H9 (cell line): ENCODE measurements at regions not wholly inside any gene's neighbourhood (a gene's known extent, or its start where the extent isn't known, plus 50 kb on each side); places are given as distances from the start of the nearest gene placed in this dataset.
A peak's percentile ranks its signal among the peaks of the same experiment; 100 is the strongest.

Experiments
- DNase-seq: peaks from one replicate; pipeline ENCODE4 v3.0.0-alpha.2; 2017
- H2AFZ ChIP-seq: one replicate; pipeline ENCODE4 v1.6.1; 2013; ENCODE audit warnings: mild to moderate bottlenecking, low read length, control low read depth, moderate library complexity
- H2AK5ac ChIP-seq: 2 replicates; pipeline ENCODE4 v1.6.1; 2013; ENCODE audit warnings: low read length, control low read depth, mixed read lengths; ENCODE audit not compliant: insufficient read length
- H2BK120ac ChIP-seq: one replicate; pipeline ENCODE4 v1.6.1; 2013; ENCODE audit warnings: low read depth, mild to moderate bottlenecking, low read length, control low read depth, inconsistent platforms; ENCODE audit not compliant: poor library complexity, severe bottlenecking
- H2BK12ac ChIP-seq: 2 replicates; pipeline ENCODE4 v1.6.1; 2013; ENCODE audit warnings: low read length, control low read depth, mixed read lengths, low read depth; ENCODE audit not compliant: insufficient read length
- H2BK15ac ChIP-seq: 2 replicates; pipeline ENCODE4 v1.6.1; 2013; ENCODE audit warnings: low read depth, low read length, control low read depth
- H2BK20ac ChIP-seq: one replicate; pipeline ENCODE4 v1.6.1; 2013; ENCODE audit warnings: low read depth, mild to moderate bottlenecking, low read length, control low read depth, inconsistent platforms; ENCODE audit not compliant: poor library complexity, severe bottlenecking
- H2BK5ac ChIP-seq: 2 replicates; pipeline ENCODE4 v1.6.1; 2013; ENCODE audit warnings: low read length, control low read depth, mixed read lengths; ENCODE audit not compliant: insufficient read length
- H3K14ac ChIP-seq: 2 replicates; pipeline ENCODE4 v1.6.1; 2013; ENCODE audit warnings: low read length, control low read depth; ENCODE audit not compliant: insufficient read depth
- H3K18ac ChIP-seq: 2 replicates; pipeline ENCODE4 v1.6.1; 2013; ENCODE audit warnings: low read depth, mild to moderate bottlenecking, mixed read lengths, low read length, control low read depth; ENCODE audit not compliant: insufficient read length
- H3K23ac ChIP-seq: 2 replicates; pipeline ENCODE4 v1.6.1; 2013; ENCODE audit warnings: low read length, control low read depth, mixed read lengths, low read depth; ENCODE audit not compliant: insufficient read length
- H3K23me2 ChIP-seq: 2 replicates; pipeline ENCODE4 v1.6.1; 2013; ENCODE audit warnings: low read depth, mild to moderate bottlenecking, mixed read lengths, low read length, control low read depth; ENCODE audit not compliant: insufficient read length, poor library complexity, severe bottlenecking
- H3K27ac ChIP-seq: 2 replicates; pipeline ENCODE4 v1.5.1; 2013; ENCODE audit warnings: low read length, control low read depth, mixed read lengths, low read depth; ENCODE audit not compliant: insufficient read length
- H3K27me3 ChIP-seq: 2 replicates; pipeline ENCODE4 v1.6.1; 2013; ENCODE audit warnings: low read length, control low read depth, inconsistent platforms; ENCODE audit not compliant: insufficient read depth
- H3K4ac ChIP-seq: 2 replicates; pipeline ENCODE4 v1.6.1; 2013; ENCODE audit warnings: low read depth, mild to moderate bottlenecking, control low read depth, inconsistent platforms, low read length, moderate library complexity
- H3K4me1 ChIP-seq: 2 replicates; pipeline ENCODE4 v1.6.1; 2013; ENCODE audit warnings: low read length, control low read depth, inconsistent platforms; ENCODE audit not compliant: insufficient read depth
- H3K4me2 ChIP-seq: 2 replicates; pipeline ENCODE4 v1.6.1; 2013; ENCODE audit warnings: low read length, control low read depth, mixed read lengths; ENCODE audit not compliant: insufficient read length, insufficient read depth
- H3K56ac ChIP-seq: 2 replicates; pipeline ENCODE4 v1.6.1; 2013; ENCODE audit warnings: low read depth, mild to moderate bottlenecking, mixed read lengths, low read length, control low read depth; ENCODE audit not compliant: insufficient read length
- H3K79me1 ChIP-seq: 2 replicates; pipeline ENCODE4 v1.6.1; 2013; ENCODE audit warnings: low read depth, mild to moderate bottlenecking, moderate library complexity, low read length, control low read depth, inconsistent platforms; ENCODE audit not compliant: insufficient read depth, poor library complexity, severe bottlenecking
- H3K79me2 ChIP-seq: 2 replicates; pipeline ENCODE4 v1.6.1; 2013; ENCODE audit warnings: low read length, control low read depth, inconsistent platforms; ENCODE audit not compliant: insufficient read depth
- H3K9ac ChIP-seq: 2 replicates; pipeline ENCODE4 v1.6.1; 2013; ENCODE audit warnings: low read length, control low read depth, mixed read lengths; ENCODE audit not compliant: insufficient read length; ENCODE audit errors: extremely low read depth
- H3K9me3 ChIP-seq: one replicate; pipeline ENCODE4 v1.6.1; 2013; ENCODE audit warnings: low read depth, low read length, inconsistent platforms; ENCODE audit not compliant: control insufficient read depth
- H3T11ph ChIP-seq: one replicate; pipeline ENCODE4 v1.6.1; 2013; ENCODE audit warnings: mild to moderate bottlenecking, low read length, control low read depth, inconsistent platforms
- H4K20me1 ChIP-seq: one replicate; pipeline ENCODE4 v1.6.1; 2013; ENCODE audit not compliant: control insufficient read depth, insufficient read length, insufficient read depth
- H4K5ac ChIP-seq: 2 replicates; pipeline ENCODE4 v1.6.1; 2013; ENCODE audit warnings: low read depth, mild to moderate bottlenecking, mixed read lengths, low read length, control low read depth; ENCODE audit not compliant: insufficient read length
- H4K8ac ChIP-seq: replicated peaks from 2 replicates; pipeline ENCODE4 v1.6.1; 2013; ENCODE audit warnings: low read length, control low read depth, mixed read lengths, low read depth; ENCODE audit not compliant: insufficient read length
- H4K91ac ChIP-seq: 2 replicates; pipeline ENCODE4 v1.6.1; 2013; ENCODE audit warnings: low read depth, mild to moderate bottlenecking, moderate library complexity, mixed read lengths, low read length, control low read depth; ENCODE audit not compliant: insufficient read length
- H3K27ac Mint-ChIP-seq, 3 experiments: 2 replicates in 2 of 3; 3 replicates in 1 of 3; pipeline ENCODE4 v1.8.0; 2020 to 2021; ENCODE audit warnings: mixed read lengths in 3 of 3, mild to moderate bottlenecking in 1 of 3, moderate library complexity in 1 of 3
- H3K27me3 Mint-ChIP-seq: 2 replicates; pipeline ENCODE4 v1.8.0; 2021; ENCODE audit warnings: low read depth, mild to moderate bottlenecking, moderate library complexity, mixed read lengths
- H3K36me3 Mint-ChIP-seq, 3 experiments: 2 replicates in 2 of 3; 3 replicates in 1 of 3; pipeline ENCODE4 v1.8.0; 2020 to 2021; ENCODE audit warnings: low read depth in 3 of 3, mixed read lengths in 3 of 3; ENCODE audit not compliant: insufficient read depth in 1 of 3
- H3K4me1 Mint-ChIP-seq, 2 experiments: 2 replicates each; pipeline ENCODE4 v1.8.0; 2020; ENCODE audit warnings: mixed read lengths in 2 of 2
- H3K4me3 Mint-ChIP-seq, 2 experiments: 2 replicates in 1 of 2; 3 replicates in 1 of 2; pipeline ENCODE4 v1.8.0; 2020 to 2021; ENCODE audit warnings: mild to moderate bottlenecking in 2 of 2, mixed read lengths in 2 of 2, moderate library complexity in 1 of 2
- H3K9me3 Mint-ChIP-seq, 2 experiments: 2 replicates in 1 of 2; 3 replicates in 1 of 2; pipeline ENCODE4 v1.8.0; 2020; ENCODE audit warnings: mild to moderate bottlenecking in 2 of 2, mixed read lengths in 2 of 2, moderate library complexity in 1 of 2
- CTCF ChIP-seq: fragments of 200-600 bp; sonication (generic); conservative IDR thresholded peaks from 3 replicates; pipeline ENCODE4 v1.8.0; 2021; ENCODE audit warnings: antibody characterized with exemption, mild to moderate bottlenecking
- WGBS: extraction: QIAGEN DNeasy Blood & Tissue Kit; methylation state at CpG from one replicate; pipeline ENCODE4 v1.1.7; 2013; ENCODE audit warnings: missing lambda C conversion rate, low lambda C conversion rate, mixed read lengths; ENCODE audit not compliant: insufficient read length; ENCODE audit errors: extremely low coverage; 5-methylcytosine and 5-hydroxymethylcytosine counted together

- H3K9me3 Mint-ChIP-seq = peaks cover 14 to 16% of the 10 kb centered on the region in 2 experiments
- Histone ChIP-seq H4K5ac (no peak overlapping the region), H2BK15ac (no peak overlapping the region), H3T11ph (no peak overlapping the region), H4K91ac (no peak overlapping the region), H3K23me2 (peaks cover 6% of the 10 kb centered on the region), H3K56ac (no peak overlapping the region), H3K79me2 (no peaks in the 10 kb centered on the region), H3K27me3 (no peaks in the 10 kb centered on the region), H3K18ac (no peak overlapping the region), H2BK20ac (no peak overlapping the region), H3K27ac (no peak overlapping the region), H3K4ac (no peak overlapping the region), H4K8ac (no peak overlapping the region), H3K9ac (no peak overlapping the region), H3K79me1 (no peaks in the 10 kb centered on the region), H3K9me3 (no peaks in the 10 kb centered on the region), H2BK12ac (no peak overlapping the region), H3K4me2 (peak overlapping the region; percentile 39), H3K4me1 (no peaks in the 10 kb centered on the region; the same call in 1 of the 2 replicates), H2BK120ac (no peak overlapping the region), H4K20me1 (no peaks in the 10 kb centered on the region), H2AFZ (no peak overlapping the region), H2BK5ac (no peak overlapping the region), H3K14ac (no peak overlapping the region), H2AK5ac (no peak overlapping the region), H3K23ac (no peak overlapping the region)
- TF ChIP-seq CTCF = no peak
- H3K27ac Mint-ChIP-seq = no peak overlapping the region
- H3K4me3 Mint-ChIP-seq = peak overlapping the region; percentile 37 to 58; a peak in 3 of 5 replicates
- peaks cover 72% of the 10 kb centered on the region for H3K27me3 Mint-ChIP-seq
- H3K4me1 Mint-ChIP-seq = peaks cover 14% of the 10 kb centered on the region in 2 experiments
- peaks cover 5 to 12% (median 9%) of the 10 kb centered on the region in 3 experiments; a peak in 6 of 7 replicates for H3K36me3 Mint-ChIP-seq
- WGBS = no CpG with 5 or more reads among the region's 46 CpGs
- no peak for DNase-seq
These were observed 113.8 kb downstream of the ADRA2C start for GRCh38 chr4:3879681-3880614.
